Stimulated activated CD4-positive, alpha-beta T cell treated with anti-CD3 and anti-CD28 coated beads, Interleukin-1b, Interleukin-23, amount 100 ng/mL, for 24 hours (primary cell): ENCODE measurements at regions not wholly inside any gene's neighbourhood (a gene's known extent, or its start where the extent isn't known, plus 50 kb on each side); places are given as distances from the start of the nearest gene placed in this dataset.
"Not testable (repeated sequence)": the region's sequence is repeated elsewhere in the genome, so short reads cannot be mapped to it uniquely, and the experiment has no call there.

Source experiments
- DNase-seq, 4 experiments: peaks; one replicate each; pipeline ENCODE4 v3.0.0-alpha.2; 2020; ENCODE audit warnings: low read depth in 4 of 4, low spot score in 1 of 4

DNA sequence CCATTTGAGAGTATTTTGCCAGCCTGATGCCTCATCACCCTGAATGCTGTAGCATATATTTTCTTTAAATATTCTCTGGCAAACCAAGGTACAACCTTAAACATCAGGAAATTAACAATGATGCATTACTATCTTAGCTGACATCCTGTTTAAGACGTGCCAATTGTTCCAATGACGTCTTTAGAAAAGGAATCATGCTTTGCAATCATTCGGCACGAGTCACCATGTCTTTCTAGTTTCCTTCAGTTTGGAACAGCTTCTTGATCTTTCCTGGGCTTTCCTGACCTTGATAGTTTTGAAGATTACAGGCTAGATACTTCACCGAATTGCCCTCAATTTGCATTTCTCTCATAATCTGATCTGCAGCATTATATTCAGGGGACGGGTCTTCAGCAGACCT lies 88.2 kb upstream of the GLI2 start:
- no peak for DNase-seq

DNA sequence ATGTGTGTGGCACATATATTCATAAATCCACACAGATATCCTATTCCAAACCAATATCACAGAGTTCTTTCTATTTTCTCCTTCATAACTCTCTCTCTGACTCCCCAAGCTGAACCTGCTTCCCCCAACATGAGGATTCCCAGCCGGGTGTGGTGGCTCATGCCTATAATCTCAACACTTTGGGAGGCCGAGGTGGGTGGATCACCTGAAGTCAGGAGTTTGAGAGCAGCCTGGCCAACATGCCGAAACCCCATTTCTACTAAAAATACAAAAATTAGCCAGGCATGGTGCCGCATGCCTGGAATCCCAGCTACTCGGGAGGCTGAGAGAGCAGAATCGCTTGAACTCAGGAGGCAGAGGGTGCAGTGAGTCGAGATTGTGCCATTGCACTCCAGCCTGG lies 86.3 kb upstream of the GLI2 start:
- DNase-seq = not testable (repeated sequence)

DNA sequence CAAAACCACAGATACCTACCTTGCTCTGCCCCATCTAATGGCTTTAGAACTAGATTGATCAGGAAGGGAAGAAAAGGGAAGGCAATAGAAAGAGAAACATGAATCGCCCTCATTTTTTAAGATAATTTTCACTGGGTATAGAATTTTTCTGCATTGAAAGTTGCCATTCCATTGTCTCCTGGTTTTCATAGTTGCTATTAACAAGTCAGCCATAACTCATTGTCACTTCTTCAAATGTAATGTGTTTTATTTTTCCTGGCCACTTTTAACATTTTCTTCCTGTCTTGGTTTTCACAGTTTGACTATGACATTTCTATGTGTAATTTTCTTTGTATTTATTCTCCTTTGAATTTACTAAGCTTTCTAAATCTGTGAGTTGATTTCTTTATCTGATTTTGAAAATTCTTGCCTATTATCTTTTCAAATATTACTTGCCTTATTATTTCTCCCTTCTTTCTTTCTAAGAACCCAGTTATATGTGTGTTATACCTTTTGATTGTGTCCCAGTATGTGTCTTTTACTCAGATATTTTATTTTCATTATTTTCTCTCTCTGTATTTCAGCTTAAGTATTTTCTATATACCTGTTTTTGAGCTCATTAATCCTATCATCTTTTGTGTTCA lies 85.5 kb upstream of the GLI2 start:
- DNase-seq = no peak

DNA sequence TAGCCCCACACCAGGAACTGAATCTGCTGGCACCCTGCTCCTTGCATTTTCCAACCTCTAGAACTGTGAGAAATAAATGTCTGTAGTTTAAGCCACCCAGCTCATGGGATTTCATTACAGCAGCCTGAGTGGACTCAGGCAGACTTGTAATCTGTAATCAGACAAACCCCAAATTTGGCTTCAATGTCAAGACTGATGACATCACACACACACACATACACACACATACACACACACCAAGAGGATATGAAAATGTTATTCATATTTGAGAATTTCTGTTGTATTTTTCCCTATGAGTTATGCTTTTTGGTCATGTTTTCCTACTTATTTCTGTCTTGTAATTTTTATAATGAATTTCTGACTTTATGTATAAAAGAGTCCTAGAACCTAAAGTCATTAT lies 83.8 kb upstream of the GLI2 start:
- DNase-seq = no peak

DNA sequence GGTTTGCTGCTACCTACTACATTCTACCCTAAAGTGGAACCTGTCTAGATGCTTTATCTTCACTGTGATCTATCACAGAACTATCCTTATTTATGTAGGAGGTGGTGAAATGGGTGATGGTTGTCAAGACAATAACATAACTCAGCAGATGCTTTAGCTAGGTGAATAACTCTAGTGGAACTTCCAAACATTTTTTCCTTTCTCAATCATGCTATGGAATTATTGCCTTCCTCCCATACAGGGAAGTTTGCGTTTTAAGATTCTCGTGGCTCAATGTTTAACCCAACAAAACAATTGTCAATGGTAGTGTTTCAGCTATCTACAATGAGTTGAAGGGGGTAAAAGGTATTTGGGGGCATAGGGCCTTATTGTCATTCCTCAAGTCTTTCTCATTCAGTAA lies 82.6 kb upstream of the GLI2 start:
- DNase-seq = no peak

DNA sequence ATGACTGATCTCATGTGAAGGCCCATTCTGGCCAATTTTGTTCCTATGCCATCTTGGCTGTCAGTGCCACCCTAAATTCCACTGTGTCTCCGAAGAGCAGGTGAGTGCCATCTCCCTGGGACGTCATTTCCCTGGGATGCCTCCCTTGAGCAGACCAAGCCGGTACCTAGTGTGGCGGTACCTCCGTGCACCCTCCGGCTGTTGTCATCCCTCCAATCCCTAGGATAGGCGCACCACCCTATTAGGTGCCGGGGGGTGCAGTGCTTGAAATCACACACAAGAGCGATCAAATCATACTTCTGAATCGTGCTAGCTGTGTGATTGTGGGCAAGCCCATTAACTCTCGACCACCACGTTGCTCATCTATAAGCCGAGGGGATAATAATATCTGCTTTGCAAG lies 81.8 kb upstream of the GLI2 start:
- DNase-seq = no peak

DNA sequence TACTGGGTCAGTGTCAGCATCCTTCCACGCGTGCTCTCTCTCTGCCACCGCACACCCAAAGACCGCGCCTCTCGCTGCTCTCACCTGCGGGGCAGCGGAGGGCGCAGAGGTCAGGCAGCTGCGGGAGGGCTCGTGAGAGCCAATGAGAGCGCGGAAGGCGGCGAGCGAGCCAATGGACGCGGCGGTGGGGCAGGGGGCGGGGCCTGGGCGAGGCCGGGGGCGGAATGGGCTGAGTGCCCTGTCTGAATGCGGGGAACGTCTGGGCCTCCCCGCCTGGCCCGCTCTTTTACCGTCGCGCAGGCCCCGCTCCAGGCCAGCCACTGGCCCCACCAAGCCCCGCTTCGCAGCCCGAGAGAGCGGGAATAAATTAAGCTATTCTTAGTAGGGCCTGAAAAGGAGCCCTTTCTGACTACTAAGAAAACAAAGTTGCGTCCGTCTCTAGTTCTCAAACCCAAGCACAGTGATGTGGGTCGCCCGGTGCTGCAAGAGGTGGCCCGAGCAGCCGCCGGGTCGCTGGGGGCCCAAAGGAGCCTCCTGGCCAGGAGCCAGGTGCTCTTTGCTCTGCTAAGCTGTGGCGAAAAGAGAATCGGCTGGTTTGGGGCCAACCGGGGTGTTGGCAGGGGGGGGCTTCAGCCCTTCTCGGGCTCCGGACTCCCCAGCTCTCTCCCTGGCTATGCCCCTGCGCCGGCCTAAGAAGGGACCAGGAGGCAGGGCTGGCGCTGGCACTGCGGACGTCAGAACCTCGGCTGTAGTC lies 81.1 kb upstream of the GLI2 start:
- no peak for DNase-seq

DNA sequence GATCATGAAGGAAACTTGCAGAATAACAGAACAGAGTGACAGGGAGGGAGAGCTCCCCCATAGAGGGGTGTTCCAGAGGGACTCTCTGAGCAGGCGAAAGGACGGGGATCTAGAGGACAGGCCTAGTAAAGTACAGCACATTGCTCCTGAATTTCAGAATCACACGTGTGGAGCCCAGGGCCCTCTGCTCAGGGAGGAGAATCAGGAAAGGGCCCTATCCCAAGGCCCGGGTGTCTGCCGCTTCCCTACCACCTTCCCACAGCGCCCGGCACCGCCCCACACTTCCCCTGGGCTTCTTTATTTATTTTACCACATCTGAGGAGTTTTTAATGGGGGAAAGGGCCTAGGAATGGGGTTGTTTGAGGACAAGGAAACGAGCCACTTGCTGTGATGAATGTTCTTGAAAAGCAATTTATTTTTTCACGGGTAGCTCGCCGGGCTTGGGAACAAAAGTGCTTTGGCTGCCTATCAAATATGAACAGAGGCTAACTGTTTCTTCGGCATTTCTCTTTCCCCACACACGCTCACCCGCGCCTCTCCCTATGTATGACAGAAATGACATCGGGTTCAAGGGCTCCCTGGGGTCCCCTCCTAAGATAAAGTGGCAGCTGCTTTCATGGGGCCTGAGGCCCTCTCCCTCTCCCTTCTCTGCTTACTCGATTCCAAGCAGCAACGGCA lies 79.3 kb upstream of the GLI2 start:
- DNase-seq = no peak

DNA sequence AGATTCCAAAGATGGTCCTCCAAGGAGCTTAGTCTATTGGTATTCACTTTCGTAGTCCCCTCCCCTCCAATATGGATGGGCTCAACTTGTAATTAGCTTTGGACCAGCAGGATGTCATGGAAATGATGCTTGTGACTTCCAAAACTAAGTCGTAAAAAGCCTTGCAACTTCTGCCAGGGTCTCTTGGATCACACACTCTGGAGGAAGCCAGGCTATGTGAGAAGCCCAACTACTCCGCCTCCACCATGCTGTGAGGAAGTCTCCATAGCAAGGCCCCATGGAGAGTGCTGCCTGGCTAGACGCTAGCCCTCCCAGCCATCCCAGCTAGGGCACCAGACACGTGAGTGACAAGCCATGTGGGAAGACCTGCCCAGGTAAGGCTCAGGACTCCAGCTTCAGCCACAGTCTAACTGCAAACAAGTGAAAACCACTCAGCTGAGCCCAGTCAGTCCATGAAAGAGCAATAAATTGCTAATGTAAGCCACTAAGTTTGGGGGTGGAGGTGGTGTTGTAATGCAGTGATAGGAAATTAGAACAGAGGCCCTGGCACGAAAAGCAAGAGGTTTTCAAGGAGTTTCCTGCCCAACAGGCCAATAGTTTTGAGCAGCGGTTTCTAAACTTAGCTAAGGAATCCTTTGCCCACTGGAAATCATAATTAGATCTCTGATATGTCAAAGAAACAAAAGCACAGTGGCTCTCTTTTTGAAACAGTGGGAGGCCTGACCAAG lies 77.5 kb upstream of the GLI2 start:
- no peak for DNase-seq

DNA sequence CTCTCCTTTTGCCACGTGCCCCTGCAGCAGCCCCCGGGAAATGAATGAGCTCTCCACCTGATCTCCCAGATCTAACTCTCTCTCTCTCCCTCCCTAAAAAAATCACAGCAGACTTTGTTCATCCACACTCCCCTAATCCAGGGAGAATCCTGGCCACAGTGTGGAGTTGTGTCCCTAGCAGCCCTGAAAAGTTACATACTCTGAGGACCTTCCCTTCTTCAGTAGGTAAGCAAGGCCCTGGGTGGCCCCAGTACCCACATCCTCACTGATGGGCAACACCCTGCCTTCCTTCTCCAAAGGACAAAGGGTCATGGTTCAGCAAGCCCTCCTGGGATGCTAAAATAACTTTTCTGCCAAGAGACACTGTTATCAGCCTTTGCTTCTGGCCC lies 76.9 kb upstream of the GLI2 start:
- DNase-seq = no peak

DNA sequence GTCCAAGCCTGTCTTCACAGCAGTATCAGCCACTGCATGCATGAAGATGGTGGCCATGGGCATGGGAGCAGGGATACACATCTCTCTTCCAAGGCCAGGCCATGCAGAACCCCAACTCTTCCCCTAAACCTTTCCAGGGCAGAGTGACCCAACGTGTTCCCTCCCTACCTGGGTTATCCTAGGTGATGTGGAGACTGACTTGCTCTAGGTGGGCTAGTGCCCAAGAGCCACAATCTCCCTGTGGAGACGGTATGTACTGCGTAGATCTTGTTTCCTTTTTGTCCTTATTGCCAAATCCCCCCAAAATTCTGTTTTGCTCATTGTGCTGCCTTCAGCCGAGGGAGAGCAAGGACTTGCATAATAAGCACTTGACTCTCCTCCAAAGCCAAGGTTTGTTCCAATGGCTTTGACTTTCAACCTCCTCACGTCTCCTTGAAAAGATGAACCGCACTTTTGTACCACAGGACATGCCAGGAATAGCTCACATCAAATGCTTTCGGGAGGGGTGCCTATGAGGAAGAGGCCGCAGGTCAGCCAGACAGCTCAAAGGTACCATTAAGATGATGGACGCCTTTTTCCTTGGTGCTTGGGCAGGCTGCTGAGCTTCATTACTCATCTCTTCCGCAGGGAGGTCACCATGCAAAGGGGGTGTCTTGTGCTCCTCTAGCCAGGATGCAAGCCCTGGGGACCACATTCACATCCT lies 76.2 kb upstream of the GLI2 start:
- DNase-seq = no peak

DNA sequence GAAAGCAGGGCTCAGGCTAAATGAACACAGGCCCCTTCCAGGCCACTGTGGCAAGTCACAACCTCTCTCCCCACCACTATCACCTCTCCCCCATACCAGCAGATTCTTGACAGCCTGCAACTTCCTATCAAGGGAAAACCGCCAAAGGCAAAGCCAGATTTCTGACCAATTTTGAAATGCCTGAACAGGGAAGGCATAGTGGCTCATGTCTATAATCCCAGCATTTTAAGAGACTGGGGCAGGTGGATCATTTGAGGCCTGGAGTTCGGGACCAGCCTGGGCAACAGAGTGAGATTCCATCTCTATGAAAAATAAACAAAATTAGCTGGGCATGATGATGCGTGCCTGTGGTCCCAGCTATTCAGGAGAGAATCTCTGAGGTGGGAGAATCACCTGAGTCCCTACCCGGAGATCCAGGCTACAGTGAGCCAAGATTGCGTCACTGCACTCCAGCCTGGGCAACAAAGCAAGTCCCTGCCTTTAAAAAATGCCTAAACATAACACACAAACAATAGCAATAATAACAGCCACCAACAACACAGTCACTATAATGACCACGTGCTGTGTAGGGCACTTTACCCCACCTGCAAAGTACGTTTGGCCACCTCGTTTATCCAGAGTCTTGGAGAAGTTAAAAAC lies 75.5 kb upstream of the GLI2 start:
- DNase-seq = no peak

DNA sequence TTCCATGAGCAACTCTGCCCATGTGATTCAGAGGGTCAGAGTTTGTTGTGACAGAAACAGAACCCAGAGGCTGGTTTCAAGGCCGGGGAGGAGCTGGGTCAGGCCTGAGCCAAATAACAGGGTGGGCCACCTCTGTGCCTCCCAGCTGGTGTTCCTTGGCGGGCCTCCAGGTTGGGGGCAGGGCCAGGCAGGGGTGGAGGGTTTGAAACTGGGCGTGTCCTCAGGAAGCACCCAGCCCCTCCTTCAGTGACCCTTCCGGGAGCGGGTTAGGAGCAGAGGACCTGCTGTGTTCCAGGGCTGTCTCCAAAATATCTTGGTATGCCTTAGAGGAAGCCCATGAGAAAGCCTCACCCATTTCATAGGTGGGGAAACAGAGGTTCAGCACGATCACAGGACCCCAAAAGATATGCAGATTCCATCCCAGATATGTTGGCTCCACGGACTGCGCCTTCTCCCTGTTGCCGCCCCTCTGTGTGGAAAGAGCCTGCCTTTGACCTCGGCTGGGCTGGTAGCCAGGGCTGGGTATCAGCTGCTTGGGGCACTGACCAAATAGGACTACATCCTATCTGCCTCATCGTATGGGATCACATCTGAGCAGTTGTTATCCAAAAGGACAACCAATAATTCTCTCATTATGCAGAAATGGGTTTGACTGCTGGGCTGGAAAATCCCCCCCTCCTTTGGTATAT lies 74.8 kb upstream of the GLI2 start:
- DNase-seq = no peak

DNA sequence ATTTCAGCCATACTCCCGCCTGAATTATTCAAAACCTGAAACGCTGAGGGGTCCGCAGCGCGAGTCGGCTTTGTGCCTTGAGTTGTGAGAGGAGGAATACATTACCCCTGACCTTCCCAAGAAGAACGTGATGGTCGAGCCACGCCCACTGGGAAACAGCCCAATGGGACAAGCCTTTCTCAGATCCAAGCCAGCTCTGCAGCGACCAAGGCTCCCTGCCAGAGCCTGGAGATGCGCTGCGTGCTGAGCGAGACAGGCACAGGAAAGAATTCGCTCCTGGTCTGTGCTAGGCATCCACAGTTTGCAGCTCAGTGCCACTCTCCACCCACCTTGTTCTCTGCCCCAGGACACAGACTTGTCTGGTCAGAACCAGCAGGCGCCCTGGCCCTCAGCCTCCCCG lies 74.1 kb upstream of the GLI2 start:
- DNase-seq = no peak

DNA sequence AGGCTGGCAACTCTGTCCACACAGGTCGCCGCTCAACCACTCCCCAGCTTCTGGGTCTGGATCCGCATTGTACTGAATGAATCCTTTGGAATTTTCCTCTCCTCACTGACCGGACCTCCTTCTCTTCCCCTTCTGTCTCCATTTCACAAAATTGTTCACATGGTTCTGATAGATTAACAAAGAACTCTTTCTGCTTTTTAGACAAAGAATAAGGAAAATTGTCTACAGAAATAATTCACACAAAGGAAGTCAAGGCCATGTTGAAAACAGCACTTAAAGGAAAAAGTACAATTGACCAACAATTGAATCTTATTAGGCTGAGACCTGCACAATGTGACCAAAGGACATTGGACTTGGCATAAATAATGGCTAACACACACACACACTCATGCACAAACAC lies 73.6 kb upstream of the GLI2 start:
- DNase-seq = no peak

DNA sequence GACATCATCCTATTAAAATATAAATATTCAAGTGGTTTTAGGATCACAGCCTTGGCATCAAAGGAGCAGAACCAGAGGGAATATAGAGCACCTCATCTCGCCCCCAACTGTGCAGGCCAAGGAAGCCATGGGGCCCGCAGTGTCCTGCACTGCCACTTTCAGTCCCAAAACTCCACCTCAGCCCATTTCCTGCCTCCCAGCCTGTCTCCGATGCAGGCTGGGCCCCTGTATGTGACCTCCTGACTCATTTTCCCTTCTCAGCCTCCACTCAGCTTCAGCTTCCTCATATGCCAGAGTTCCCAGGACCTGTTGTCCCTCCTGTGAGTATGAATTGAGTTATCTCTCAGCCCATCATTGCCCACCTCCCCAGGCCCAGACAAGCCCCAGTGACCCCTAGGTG lies 72.9 kb upstream of the GLI2 start:
- no peak for DNase-seq

DNA sequence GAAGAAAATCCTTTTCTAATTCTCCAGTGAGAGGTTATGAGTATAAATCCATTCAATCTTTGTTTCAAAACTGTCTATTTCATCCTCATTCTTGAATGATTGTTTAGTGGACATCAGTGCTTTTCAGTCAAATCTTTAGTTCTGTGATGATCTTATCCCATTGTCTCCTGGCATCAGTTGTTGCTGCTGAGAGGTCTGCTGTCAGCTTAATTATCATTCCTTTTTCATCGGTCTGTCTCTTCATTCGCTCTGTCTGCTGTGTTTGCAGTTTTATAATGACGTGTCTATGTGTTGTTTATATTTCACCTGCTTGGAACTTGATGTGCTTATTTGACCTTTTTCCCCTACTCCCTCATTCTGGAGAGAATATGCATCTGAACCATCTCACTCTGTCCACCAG lies 69.2 kb upstream of the GLI2 start:
- DNase-seq = no peak

DNA sequence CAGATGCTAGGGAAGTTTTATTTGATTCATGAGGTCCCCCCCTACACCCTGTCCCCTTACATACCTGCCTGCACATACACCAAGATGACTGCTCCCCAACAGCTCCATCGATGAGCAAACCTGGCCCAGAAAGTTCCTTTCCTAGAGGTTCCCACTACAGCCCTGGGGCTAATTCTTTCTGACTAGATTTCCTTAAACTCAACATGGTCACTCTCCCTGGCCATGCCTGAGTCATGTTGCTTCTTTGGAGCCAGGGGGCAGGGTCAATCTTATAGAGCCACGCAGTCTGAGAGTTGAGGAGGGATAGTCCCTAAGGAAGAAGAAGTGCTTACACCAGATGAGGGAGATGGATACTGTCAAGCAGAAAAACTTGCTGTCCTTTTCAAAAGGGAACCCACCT lies 67.7 kb upstream of the GLI2 start:
- no peak for DNase-seq

DNA sequence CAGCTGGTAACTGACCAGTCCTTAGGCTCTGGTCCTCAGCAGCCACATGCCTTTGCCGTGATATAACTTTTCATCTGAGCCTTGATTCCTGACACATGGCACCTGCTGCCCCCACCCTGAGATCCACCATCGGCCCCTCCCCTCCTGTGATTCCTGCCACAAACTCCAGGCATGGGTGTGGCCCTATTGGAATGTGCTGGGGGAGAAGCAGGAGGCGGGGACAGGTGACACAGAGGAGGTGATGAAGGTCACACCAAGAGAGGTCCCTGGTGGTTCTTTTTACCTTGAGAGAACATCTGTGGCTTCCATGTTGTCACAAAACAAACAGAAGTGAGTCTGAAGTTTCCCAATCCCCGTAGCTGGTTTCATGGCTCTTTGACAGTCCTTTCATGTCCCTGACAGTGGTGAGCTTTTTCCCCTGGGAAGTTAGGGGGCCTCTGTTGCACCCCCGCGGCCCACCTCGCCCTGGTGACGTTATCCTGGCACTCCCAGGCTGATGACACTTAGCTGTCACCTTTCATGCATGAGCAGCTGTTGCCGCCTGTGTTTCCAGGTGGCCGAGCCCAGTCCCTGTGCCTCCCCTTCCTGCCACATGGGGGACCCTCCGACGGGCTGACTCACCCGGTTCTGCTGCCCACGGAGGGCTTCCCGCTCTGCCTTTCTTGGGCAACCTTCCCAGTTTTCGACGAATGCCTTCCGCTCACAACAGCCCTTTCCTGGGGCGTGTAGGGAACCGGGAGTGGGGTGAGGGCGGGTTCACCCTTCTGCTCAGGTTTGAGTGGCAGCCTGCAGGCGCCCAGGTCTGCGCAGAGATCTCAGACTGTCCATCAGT lies 66.3 kb upstream of the GLI2 start:
- DNase-seq = no peak
